ENCODE measurements at regions not wholly inside any gene's neighbourhood (a gene's known extent, or its start where the extent isn't known, plus 50 kb on each side); places are given as distances from the start of the nearest gene placed in this dataset.

DNA sequence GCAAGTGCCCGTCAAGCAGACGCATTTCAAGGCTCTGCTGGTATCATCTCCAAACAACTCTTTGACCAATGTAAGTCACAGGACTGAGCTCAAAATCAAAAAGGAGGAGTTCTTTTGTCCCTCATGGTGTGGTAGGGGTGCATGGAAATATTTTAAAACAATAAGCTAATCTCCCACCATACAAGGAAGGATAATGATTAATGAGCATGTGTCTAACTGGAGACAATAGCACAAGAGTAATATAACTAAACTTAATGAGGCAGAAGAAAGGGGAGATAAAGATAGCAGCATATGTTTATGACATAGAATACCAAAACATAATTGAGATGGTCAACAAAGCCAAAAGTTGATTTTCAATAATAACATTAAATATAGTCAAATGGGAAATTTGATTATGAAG is 668.0 kb upstream of the ZP4 start:
- Histone ChIP-seq H2AFZ (ENCODE audit: low read depth, low read length) (no peak overlapping the region), H3K27me3 (ENCODE audit: control insufficient read depth in 2 of 2, insufficient read depth in 2 of 2, low read length in 2 of 2) (no peaks in the 10 kb centered on the region), H3K9ac (ENCODE audit: insufficient read depth in 1 of 2, low read depth in 2 of 2, low read length in 2 of 2) (no peak overlapping the region), H3K4me2 (ENCODE audit: insufficient read depth, low read length) (no peak overlapping the region), H3K4me1 (replicated peaks in 1 of 2; ENCODE audit: control insufficient read depth in 2 of 2, insufficient read depth in 2 of 2, low read length in 2 of 2) (no peaks in the 10 kb centered on the region), H3K9me1 (ENCODE audit: control insufficient read depth, insufficient read depth, low read length) (no peaks in the 10 kb centered on the region), H3K4me3 (no peak overlapping the region), H4K20me1 (replicated peaks; ENCODE audit: control insufficient read depth, insufficient read depth, low read length) (no peaks in the 10 kb centered on the region), H3K27ac (ENCODE audit: extremely low read depth, low read depth, low read length) (no peak overlapping the region), H3K9me3 (replicated peaks; ENCODE audit: control insufficient read depth, insufficient read depth, low read depth, low read length) (no peaks in the 10 kb centered on the region; the same call in 1 of the 2 replicates), H3K79me2 (ENCODE audit: control insufficient read depth, insufficient read depth, low read length) (no peaks in the 10 kb centered on the region), H3K36me3 (ENCODE audit: control insufficient read depth, insufficient read depth, low read length) (no peaks in the 10 kb centered on the region)
- CTCF ChIA-PET (ENCODE audit: low intra/inter-chr PET ratio) = no interaction called here
- TF ChIP-seq, protein P1, sequence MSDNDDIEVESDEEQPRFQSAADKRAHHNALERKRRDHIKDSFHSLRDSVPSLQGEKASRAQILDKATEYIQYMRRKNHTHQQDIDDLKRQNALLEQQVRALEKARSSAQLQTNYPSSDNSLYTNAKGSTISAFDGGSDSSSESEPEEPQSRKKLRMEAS (CRISPR knock-in tag; IDR thresholded peaks at IDR 0.05) = no peak
- 5% methylated on average over 2 of the region's 2 CpGs for WGBS (ENCODE audit: insufficient coverage, low coverage, missing lambda C conversion rate)
- ATAC-seq (no peak), FAIRE-seq (no peak), DNase-seq (ENCODE audit: extremely low read depth in 1 of 4, low spot score in 3 of 4) (no peak)
- intact Hi-C loops (cut with micrococcal nuclease) (no loop called here), in situ Hi-C loops (cut with MboI) (no loop called here)
- BruUV-seq (replicated peaks) = no TSS peak
- POLR2A ChIA-PET = no interaction called here

GRCh38 chr1:238558156-238558555 is 667.4 kb upstream of the ZP4 start:
- no peak for DNase-seq (ENCODE audit: extremely low read depth in 1 of 4, low spot score in 3 of 4)
- no peak for ATAC-seq
- H3K79me2 ChIP-seq (ENCODE audit: control insufficient read depth, insufficient read depth, low read length) = no peaks in the 10 kb centered on the region
- no peaks in the 10 kb centered on the region for H3K9me1 ChIP-seq (ENCODE audit: control insufficient read depth, insufficient read depth, low read length)
- TF ChIP-seq RNF2 (IDR thresholded peaks at IDR 0.05) (no peak), GATAD2B (IDR thresholded peaks at IDR 0.05; ENCODE audit: borderline replicate concordance) (no peak), FOXP4 (CRISPR knock-in tag; IDR thresholded peaks at IDR 0.05; ENCODE audit: borderline replicate concordance) (no peak), CCAR2 (IDR thresholded peaks at IDR 0.05; ENCODE audit: low read depth, low read length) (no peak), ZNF717 (CRISPR knock-in tag; IDR thresholded peaks at IDR 0.05) (no peak)
- no peak overlapping the region for H3K4me2 ChIP-seq (ENCODE audit: insufficient read depth, low read length)
- no peaks in the 10 kb centered on the region for H3K4me1 ChIP-seq (replicated peaks in 1 of 2; ENCODE audit: control insufficient read depth in 2 of 2, insufficient read depth in 2 of 2, low read length in 2 of 2)
- no peaks in the 10 kb centered on the region for H3K27me3 ChIP-seq (ENCODE audit: control insufficient read depth in 2 of 2, insufficient read depth in 2 of 2, low read length in 2 of 2)
- H4K20me1 ChIP-seq (replicated peaks; ENCODE audit: control insufficient read depth, insufficient read depth, low read length) = no peaks in the 10 kb centered on the region
- CTCF ChIA-PET (ENCODE audit: low intra/inter-chr PET ratio) = no interaction called here
- H3K9me3 ChIP-seq (replicated peaks; ENCODE audit: control insufficient read depth, insufficient read depth, low read depth, low read length) = no peaks in the 10 kb centered on the region; the same call in 1 of the 2 replicates
- WGBS (ENCODE audit: insufficient coverage, low coverage, missing lambda C conversion rate) = 0% methylated on average over 4 of the region's 4 CpGs
- no peak overlapping the region for H3K9ac ChIP-seq (ENCODE audit: insufficient read depth in 1 of 2, low read depth in 2 of 2, low read length in 2 of 2)
- POLR2A ChIA-PET = no interaction called here
- no peak overlapping the region for H3K4me3 ChIP-seq
- in situ Hi-C loops (cut with MboI) (no loop called here), intact Hi-C loops (cut with micrococcal nuclease) (no loop called here)
- BruUV-seq (replicated peaks) = no TSS peak
- no peak for FAIRE-seq
- no peak overlapping the region for H3K27ac ChIP-seq (ENCODE audit: extremely low read depth, low read depth, low read length)
- no peaks in the 10 kb centered on the region for H3K36me3 ChIP-seq (ENCODE audit: control insufficient read depth, insufficient read depth, low read length)
- no peak overlapping the region for H2AFZ ChIP-seq (ENCODE audit: low read depth, low read length)

Measured in K562 (cell line).